Keratinocyte (primary cell): ENCODE measurements at regions not wholly inside any gene's neighbourhood (a gene's known extent, or its start where the extent isn't known, plus 50 kb on each side); places are given as distances from the start of the nearest gene placed in this dataset.

Source experiments
- DNase-seq: peaks from one replicate; pipeline ENCODE4 v3.0.0-alpha.2; 2011; ENCODE audit warnings: low read depth, missing footprints, low spot score
- FAIRE-seq: peaks from 2 replicates; lab custom pipeline; 2011; peaks lifted over from hg19 to GRCh38; lab: Jason Lieb, UNC
- H2AFZ ChIP-seq: 2 replicates; pipeline ENCODE4 v1.6.0; 2012; ENCODE audit warnings: low read length, control low read depth, inconsistent platforms; ENCODE audit not compliant: control insufficient read depth
- H3K27ac ChIP-seq: 2 replicates; pipeline ENCODE4 v1.5.1; 2011; ENCODE audit warnings: low read length; ENCODE audit not compliant: control insufficient read depth, insufficient read depth
- H3K27me3 ChIP-seq: 3 replicates; pipeline ENCODE4 v1.6.0; 2011; ENCODE audit warnings: low read length; ENCODE audit not compliant: control insufficient read depth, insufficient read depth; ENCODE audit errors: extremely low read depth
- H3K36me3 ChIP-seq, 2 experiments: 2 replicates in 1 of 2; 3 replicates in 1 of 2; pipeline ENCODE4 v1.5.1; 2011; ENCODE audit warnings: low read length in 2 of 2, mild to moderate bottlenecking in 1 of 2; ENCODE audit not compliant: control insufficient read depth in 2 of 2, insufficient read depth in 2 of 2; ENCODE audit errors: extremely low read depth in 1 of 2
- H3K4me1 ChIP-seq: 3 replicates; pipeline ENCODE4 v1.5.1; 2011; ENCODE audit warnings: low read length; ENCODE audit not compliant: control insufficient read depth, insufficient read depth; ENCODE audit errors: extremely low read depth
- H3K4me2 ChIP-seq: 3 replicates; pipeline ENCODE4 v1.6.0; 2011; ENCODE audit warnings: low read depth, low read length; ENCODE audit not compliant: control insufficient read depth, insufficient read depth; ENCODE audit errors: extremely low read depth
- H3K4me3 ChIP-seq, 3 experiments: fragments of 200-600 bp in 1 of 3; sonication (generic) in 1 of 3; 2 replicates in 2 of 3; 3 replicates in 1 of 3; pipeline ENCODE4 v1.5.1; 2011 to 2016; ENCODE audit warnings: low read length in 3 of 3, mild to moderate bottlenecking in 3 of 3, control low read depth in 2 of 3, inconsistent platforms in 1 of 3, low read depth in 1 of 3, mixed read lengths in 1 of 3, mixed run types in 1 of 3, moderate library complexity in 1 of 3; ENCODE audit not compliant: control insufficient read depth in 2 of 3, insufficient read depth in 2 of 3; ENCODE audit errors: extremely low read depth in 1 of 3
- H3K79me2 ChIP-seq: 2 replicates; pipeline ENCODE4 v1.6.0; 2012; ENCODE audit warnings: low read length; ENCODE audit not compliant: control insufficient read depth, insufficient read depth
- H3K9ac ChIP-seq: 3 replicates; pipeline ENCODE4 v1.6.0; 2011; ENCODE audit warnings: low read length; ENCODE audit not compliant: control insufficient read depth, insufficient read depth; ENCODE audit errors: extremely low read depth
- H3K9me1 ChIP-seq: 3 replicates; pipeline ENCODE4 v1.6.0; 2011; ENCODE audit warnings: low read length; ENCODE audit not compliant: control insufficient read depth, insufficient read depth; ENCODE audit errors: extremely low read depth
- H3K9me3 ChIP-seq: 2 replicates; pipeline ENCODE4 v1.5.1; 2012; ENCODE audit warnings: low read depth, low read length; ENCODE audit not compliant: control insufficient read depth
- H4K20me1 ChIP-seq: 3 replicates; pipeline ENCODE4 v1.6.0; 2011; ENCODE audit warnings: low read length; ENCODE audit not compliant: control insufficient read depth, insufficient read depth; ENCODE audit errors: extremely low read depth
- CTCF ChIP-seq, 3 experiments: IDR thresholded peaks in 1 of 3; conservative IDR thresholded peaks in 1 of 3; optimal IDR thresholded peaks in 1 of 3; 2 replicates in 2 of 3; 3 replicates in 1 of 3; pipeline versions ENCODE3 to v1.5.1; 2011; ENCODE audit warnings: low read length in 3 of 3, mild to moderate bottlenecking in 3 of 3, moderate library complexity in 2 of 3, control low read depth in 1 of 3, inconsistent platforms in 1 of 3; ENCODE audit not compliant: insufficient read depth in 2 of 3; ENCODE audit errors: extremely low read depth in 1 of 3
- EZH2 ChIP-seq: IDR thresholded peaks from one replicate; pipeline ENCODE4 v1.6.1; 2012; ENCODE audit warnings: inconsistent platforms, mild to moderate bottlenecking, low read length, moderate library complexity
- dilution Hi-C: fragments of 300-500 bp; cut with MboI; formaldehyde crosslinking; loops from one replicate; pipeline ENCODE4 v1.7.0; 2020; ENCODE audit warnings: low sequenced_read_pairs; ENCODE audit not compliant: extremely low pct_ligation_motif_present

- H2AFZ ChIP-seq: peak overlapping the region; percentile 23
- H3K27me3 ChIP-seq: no peaks in the 10 kb centered on the region
- peaks cover 27% of the 10 kb centered on the region for H3K4me1 ChIP-seq
- peaks cover 77% of the 10 kb centered on the region for H3K79me2 ChIP-seq
- H3K36me3 ChIP-seq: no peaks in the 10 kb centered on the region
- TF ChIP-seq EZH2: no peak
- no peak for TF ChIP-seq CTCF (optimal IDR thresholded peaks at IDR 0.05 in 1 of 3, IDR thresholded peaks at IDR 0.05 in 1 of 3, conservative IDR thresholded peaks at IDR 0.05 in 1 of 3; ENCODE audit: extremely low read depth in 1 of 3, insufficient read depth in 2 of 3, low read length in 3 of 3)
- peak overlapping the region; percentile 75 for H3K27ac ChIP-seq
- H3K4me3 ChIP-seq: peak overlapping the region; percentile 83 to 91 (median 86)
- no peaks in the 10 kb centered on the region for H3K9me1 ChIP-seq
- DNase-seq: no peak
- dilution Hi-C loops: no loop called here
- peak overlapping the region; percentile 91 for H3K4me2 ChIP-seq
- peak overlapping the region; percentile 90 for H3K9ac ChIP-seq
- H4K20me1 ChIP-seq: peaks cover 4% of the 10 kb centered on the region
- no peaks in the 10 kb centered on the region for H3K9me3 ChIP-seq
- FAIRE-seq: no peak
Observed at GRCh38 chr13:50079655-50080202, 64.5 kb downstream of the KCNRG start.

GRCh38 chr13:50080203-50080910, 65.1 kb downstream of the KCNRG start:
- TF ChIP-seq EZH2 (no peak), CTCF (optimal IDR thresholded peaks at IDR 0.05 in 1 of 3, IDR thresholded peaks at IDR 0.05 in 1 of 3, conservative IDR thresholded peaks at IDR 0.05 in 1 of 3; ENCODE audit: extremely low read depth in 1 of 3, insufficient read depth in 2 of 3, low read length in 3 of 3) (no peak)
- dilution Hi-C loops: no loop called here
- no peak for FAIRE-seq

More at GRCh38 chr13:50080203-50080910, 65.1 kb downstream of the KCNRG start:
- Histone ChIP-seq H3K9ac (peak overlapping the region; percentile 90), H3K4me1 (peaks cover 28% of the 10 kb centered on the region), H2AFZ (peak overlapping the region; percentile 64), H3K27ac (peak overlapping the region; percentile 75), H3K9me1 (no peaks in the 10 kb centered on the region), H4K20me1 (peaks cover 4% of the 10 kb centered on the region), H3K4me3 (peak overlapping the region; percentile 83 to 91 (median 86)), H3K36me3 (no peaks in the 10 kb centered on the region), H3K4me2 (peak overlapping the region; percentile 91), H3K79me2 (peaks cover 71% of the 10 kb centered on the region), H3K9me3 (no peaks in the 10 kb centered on the region), H3K27me3 (no peaks in the 10 kb centered on the region)
- DNase-seq: no peak
